ENCODE measurements at regions not wholly inside any gene's neighbourhood (a gene's known extent, or its start where the extent isn't known, plus 50 kb on each side); places are given as distances from the start of the nearest gene placed in this dataset.
A peak's percentile ranks its signal among the peaks of the same experiment; 100 is the strongest.
"Not testable (repeated sequence)": the region's sequence is repeated elsewhere in the genome, so short reads cannot be mapped to it uniquely, and the experiment has no call there.

GRCh38 chr6:84635081-84635761, 129.2 kb downstream of the TBX18 start:
- DNase-seq = no peak

GRCh38 chr6:84633771-84634170, 130.6 kb downstream of the TBX18 start:
- DNase-seq = no peak

GRCh38 chr6:84626527-84626926, 137.9 kb downstream of the TBX18 start:
- peak; percentile 36 for DNase-seq

DNA sequence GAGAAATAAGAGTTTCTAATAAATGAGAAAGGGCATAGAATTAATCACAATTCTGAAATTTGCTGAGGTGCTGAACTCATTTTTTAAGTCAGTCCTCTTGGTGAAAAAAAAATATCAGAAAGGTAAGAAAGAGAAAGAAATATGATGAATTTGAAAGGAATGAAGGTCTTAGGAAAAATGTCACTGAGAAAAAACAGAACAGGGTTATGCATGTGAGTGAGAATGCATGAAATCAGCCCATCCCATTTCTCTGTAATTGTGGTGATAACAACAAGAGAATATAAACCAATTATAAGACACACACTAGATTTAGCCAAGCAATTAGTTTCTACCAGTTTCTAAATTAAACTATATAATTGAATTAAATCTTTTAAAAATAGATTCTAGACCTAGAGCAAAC, 138.9 kb downstream of the TBX18 start:
- DNase-seq = no peak

DNA sequence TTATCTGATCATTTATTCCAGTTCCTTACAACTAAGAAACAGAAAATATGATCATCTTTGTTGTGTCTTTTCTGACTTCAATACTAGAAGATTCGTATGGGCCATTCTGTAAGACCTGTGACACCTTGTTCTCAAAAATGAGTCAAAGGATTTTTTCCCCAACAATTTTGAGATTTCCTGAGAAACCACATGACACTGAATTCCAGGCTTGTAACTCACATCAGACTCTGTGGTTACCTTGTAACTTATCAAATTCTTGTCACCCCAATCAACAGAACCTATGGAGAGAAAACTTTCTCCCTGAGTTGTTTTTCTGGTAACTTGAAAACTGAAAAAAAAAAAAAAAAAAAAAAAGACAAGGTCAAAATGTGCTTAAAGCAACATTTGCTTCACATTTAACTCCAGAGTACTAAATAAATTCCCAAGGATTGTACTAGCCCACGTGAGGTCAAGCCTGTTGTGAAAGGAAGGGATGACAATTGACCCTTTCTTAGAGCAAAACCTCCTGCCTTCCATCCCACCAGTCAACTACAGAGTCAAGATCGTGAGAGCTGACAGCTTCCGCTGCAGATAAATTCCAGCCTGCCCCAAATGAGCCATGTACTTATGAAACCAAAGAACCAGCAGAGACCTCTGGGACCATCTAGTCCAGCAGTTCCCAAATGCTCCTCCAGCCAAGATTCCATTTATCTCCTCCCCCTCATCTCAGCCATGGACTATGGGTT, 140.3 kb downstream of the TBX18 start:
- no peak for DNase-seq

GRCh38 chr6:84618836-84619235, 145.6 kb downstream of the TBX18 start:
- DNase-seq = no peak

GRCh38 chr6:84618046-84618752, 146.2 kb downstream of the TBX18 start:
- DNase-seq = no peak

GRCh38 chr6:84615987-84616386, 148.4 kb downstream of the TBX18 start:
- DNase-seq = no peak

DNA sequence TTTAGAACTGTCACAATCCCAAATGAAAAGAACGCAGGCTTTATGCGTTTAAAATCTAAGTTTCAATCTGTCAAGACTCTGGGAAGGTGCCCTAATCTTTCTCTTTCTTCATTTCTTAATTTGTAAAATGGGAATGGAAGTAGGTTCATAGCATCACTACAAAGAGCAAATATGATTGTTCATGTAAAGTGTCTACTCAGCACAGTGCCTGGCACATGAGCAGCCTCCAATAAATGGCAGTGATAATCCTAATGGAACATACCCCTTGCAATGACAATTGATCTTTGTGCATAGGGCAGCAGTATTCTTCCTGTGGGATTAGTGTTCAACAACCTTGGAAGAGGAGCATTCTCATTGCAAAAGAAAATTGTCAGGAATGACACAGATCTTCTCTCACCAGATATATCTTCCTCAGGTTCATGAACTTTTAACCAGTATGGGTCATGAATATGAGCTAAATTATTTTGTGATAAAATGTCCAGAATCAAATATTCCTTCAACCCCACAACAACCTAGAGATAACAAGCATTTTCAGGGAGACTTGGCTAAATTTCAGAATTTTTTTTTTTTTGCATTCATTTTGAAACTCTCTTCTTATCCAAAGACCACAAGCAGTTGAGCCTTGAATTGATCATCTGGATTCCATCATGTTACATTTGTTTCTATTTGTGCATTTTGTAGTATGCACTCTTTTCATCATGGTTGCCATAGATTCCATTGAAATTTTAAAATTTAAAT, 149.1 kb downstream of the TBX18 start:
- DNase-seq = no peak

DNA sequence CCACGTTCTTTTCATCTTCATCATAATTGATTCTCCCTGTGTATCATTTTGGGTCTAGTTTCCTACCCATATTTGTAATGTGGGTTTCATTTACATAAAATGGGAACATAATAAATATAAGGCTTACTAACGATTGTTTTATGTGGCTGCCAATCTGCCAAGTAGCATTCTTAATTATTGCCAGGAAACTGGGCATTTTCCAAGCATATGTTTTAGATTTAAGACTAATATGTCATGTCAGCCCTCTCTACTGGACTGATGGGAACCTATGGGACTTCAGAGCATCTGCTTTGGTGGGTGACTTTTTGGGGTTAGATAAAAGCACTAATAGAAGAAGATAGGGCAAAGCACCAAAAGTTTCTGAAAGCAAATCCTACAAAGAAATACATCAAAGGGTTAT, 157.5 kb downstream of the TBX18 start:
- no peak for DNase-seq

DNA sequence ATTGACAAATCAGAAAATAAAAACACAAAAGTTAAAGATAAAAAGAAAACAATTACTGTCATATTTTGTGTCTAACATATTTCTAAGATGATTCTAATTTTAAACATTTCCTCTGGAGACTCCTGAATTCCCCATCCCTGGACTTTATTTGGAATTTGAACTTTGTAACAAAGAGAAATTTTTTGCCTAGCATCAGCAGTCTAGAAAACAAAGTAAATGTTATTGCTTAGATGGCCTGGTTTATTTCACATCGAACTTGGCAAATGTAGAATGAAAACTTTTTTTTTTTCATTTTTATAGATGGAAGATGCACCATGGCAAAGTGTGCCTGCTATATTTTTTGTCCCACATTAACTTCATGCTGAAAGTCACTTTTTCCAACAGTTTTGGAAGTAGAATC, 159.1 kb downstream of the TBX18 start:
- DNase-seq = no peak

DNA sequence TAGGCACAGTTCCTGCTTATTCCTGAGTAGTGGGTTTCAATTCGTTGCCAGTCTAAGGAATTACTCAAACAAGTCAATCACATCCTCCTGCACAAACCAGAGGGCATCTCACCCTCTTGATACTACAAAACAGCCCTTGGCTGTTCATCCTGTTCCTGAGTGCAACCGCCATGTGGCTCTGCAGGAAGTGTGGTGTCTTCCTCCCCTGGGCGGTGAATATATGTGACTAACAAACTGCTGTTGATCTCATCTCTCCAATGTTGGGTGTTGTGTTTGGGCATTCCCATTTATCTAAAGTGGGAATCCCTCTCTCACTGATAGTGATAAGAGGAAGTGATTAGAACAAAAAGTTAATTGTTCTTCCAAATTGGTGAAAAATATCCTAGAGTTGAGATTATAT, 163.0 kb downstream of the TBX18 start:
- no peak for DNase-seq

DNA sequence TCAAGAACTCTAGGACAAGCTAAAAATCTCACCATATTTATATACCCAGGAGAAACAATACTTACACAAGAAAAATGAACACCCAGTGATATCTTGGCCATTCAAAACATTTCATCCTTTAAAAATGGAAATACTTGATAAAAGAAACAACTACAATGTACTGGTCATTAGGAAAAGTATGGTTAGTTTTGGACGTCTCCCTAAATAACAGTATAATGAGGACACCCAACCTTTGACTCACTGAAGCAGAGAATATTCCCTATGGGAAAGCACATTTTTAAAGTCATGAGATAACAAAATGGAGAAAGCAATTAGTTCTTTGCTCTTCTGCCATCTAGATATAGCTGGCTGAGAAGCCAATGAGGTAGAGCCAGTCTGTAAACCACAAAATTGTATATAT, 164.4 kb downstream of the TBX18 start:
- DNase-seq = no peak

DNA sequence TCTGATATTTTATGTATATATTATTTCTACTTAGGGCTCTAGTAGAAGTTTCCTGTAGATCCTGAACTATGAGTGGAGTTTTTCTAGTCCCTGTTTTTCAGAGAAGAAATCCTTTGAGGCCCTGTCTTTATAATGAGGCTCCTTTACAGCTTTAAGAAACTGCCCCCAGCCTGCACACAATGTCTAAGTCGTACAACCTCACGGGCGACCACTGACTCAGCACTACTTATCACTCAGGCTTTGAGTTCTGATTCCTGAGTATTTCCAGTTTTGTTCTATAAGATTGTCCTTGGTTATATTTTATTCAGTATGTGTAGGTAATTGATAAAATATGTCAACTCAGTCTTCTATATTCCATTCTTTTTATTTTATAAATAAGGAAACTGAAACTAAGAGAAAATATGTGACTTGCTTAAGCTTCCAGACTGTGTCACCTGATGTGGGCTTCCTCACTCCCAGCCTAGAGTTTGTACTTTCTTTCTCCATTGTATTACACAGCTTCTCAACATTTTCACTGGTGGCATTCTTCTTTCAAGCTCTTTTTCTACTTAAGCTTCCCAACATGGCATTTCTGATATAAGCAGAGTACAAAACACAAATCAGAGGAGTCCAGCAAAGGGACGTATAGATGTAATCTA, 167.0 kb downstream of the TBX18 start:
- DNase-seq = no peak

DNA sequence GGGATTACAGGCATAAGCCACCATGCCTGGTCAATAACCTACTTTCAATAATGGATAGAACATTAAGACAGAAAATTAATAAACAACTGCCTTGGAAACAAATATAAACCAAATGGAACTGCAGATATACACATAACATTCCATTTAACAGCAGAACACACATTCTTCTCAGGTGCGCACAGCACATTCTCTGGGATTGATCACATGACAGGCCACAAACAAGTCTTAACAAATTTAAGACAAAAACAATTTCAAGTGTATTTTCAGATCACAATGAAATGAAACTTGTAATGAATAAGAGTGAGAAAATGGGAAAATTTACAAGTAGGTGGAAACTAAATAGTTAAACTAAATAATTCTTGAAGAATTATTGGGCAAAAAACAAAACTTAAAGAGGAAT, 167.9 kb downstream of the TBX18 start:
- DNase-seq = no peak

DNA sequence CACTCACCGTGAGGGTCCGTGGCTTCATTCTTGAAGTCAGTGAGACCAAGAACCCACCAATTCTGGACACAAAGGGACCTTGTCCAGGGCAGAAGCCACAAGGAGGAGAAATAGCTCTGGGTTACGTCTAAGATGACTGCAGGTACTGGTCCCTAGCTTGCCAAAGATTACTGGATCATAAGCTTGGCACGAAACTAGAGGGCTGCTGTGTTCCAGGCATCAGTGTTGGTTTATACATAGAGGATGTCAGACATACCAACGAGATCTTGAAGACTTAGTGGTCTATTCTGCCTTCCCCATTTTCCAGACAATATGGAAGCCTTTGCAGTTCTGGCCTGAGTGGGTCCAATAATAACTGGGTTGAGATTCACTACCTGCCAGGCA, 175.7 kb downstream of the TBX18 start:
- no peak for DNase-seq

- DNase-seq = not testable (repeated sequence)
These were observed 176.3 kb downstream of the TBX18 start for GRCh38 chr6:84587994-84588696.

DNA sequence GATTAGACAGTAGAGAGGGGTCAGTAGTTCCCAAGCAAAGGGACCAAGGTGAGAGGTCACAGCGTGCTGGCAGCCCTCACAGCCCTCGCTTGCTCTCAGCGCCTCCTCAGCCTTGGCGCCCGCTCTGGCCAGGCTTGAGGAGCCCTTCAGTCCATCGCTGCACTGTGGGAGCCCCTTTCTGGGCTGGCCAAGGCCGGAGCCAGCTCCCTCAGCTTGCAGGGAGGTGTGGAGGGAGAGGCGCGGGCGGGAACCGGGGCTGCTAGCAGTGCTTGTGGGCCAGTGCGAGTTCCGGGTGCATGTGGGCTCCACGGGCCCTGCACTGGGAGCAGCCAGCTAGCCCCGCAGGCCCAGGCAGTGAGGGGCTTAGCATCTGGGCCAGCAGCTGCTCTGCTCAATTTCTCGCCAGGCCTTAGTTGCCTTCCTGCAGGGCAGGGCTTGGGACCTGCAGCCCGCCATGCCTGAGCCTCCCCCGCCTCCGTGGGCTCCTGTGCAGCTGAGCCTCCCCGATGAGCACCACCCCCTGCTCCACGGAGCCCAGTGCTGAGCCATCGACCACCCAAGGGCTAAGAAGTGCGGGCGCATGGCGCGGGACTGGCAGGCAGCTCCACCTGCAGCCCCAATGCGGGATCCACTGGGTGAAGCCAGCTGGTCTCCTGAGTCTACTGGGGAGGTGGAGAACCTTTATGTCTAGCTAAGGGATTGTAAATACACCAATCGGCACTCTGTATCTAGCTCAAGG, 177.0 kb downstream of the TBX18 start:
- not testable (repeated sequence) for DNase-seq

DNA sequence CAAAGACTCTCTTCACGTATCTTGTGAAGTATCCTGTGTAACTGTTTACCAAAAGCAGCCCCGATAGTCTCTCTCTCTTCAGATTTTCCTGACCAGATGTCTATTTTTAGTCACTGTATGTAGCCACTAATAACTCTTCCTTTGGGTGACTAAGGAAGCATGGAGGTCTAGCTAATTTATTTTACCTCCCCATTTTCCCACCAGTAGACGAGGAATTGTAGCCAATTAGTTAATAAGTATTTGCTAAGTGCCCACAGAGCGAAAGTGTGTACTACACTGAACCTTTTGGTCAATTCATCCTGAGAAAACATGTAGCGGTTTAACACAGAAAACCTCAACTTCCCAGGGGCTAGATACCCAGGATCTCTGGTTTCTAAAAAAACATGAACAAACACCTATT, 180.6 kb downstream of the TBX18 start:
- DNase-seq = no peak

DNA sequence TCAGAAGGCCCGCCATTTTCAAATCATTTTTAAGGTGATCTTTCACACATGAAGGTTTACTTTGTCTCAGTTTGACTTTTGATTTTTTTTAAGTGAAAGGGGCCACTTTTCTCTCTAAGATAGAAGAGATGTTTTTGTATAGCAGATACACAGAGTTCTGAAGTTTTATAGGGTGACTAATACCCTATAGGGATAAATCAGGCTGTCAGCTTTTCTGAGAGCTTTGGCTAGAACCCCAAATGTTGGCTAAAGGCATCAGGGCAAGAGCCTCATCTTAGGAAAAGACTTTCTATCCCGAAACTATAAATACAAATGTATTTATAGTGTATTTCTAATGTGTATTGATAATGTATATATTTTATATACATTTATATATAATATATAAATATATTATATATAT, 181.4 kb downstream of the TBX18 start:
- DNase-seq = no peak

DNA sequence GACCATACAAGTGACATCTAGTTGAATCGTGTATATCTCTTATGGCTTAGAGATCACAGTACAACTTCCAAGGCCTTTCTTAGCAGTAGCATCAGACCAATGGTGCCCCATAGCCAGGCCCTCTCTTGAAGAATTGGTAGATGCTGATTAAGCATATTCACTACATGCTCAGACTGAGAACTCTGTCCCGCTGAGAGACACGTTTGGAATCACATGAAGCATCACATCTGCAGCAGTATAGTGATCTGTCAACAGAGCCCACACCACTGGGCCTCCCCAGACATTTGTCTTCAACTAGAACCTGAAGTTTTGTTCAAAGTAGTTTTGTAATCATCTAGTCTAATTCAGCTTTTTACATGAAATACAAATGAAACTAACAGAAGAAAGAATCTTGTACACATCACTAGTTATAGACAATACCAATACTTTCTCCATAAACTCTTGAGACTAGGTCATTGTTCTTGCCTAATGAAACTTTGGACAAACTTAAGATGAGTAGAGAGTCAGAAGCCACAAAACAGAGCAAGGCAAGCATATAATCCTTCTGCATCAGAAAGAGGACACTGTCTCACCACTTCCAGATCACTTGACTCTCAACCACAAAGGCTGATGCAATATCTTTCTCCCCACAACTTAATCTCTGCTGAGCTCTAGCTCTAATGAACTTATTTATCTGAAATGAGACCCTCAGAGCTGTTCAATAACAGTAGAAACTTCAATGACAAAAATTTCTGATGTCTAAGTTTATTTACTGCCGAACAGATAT, 182.7 kb downstream of the TBX18 start:
- no peak for DNase-seq
